Loucy (cell line): ENCODE measurements at regions not wholly inside any gene's neighbourhood (a gene's known extent, or its start where the extent isn't known, plus 50 kb on each side); places are given as distances from the start of the nearest gene placed in this dataset.

Source experiments
- H2AFZ ChIP-seq: fragments of 200-600 bp; sonication (generic); 2 replicates; pipeline ENCODE4 v1.6.0; 2016; ENCODE audit warnings: antibody characterized with exemption, mild to moderate bottlenecking, low read length, moderate library complexity
- H3F3A ChIP-seq: fragments of 200-600 bp; 2 replicates; pipeline ENCODE4 v1.6.0; 2016; ENCODE audit warnings: antibody characterized with exemption, low read depth, mild to moderate bottlenecking
- H3K27me3 ChIP-seq: fragments of 200-600 bp; sonication (generic); 2 replicates; pipeline ENCODE4 v1.6.1; 2014; ENCODE audit warnings: low read length, mild to moderate bottlenecking; ENCODE audit not compliant: insufficient read depth, poor library complexity, severe bottlenecking
- H3K36me3 ChIP-seq: fragments of 200-600 bp; sonication (generic); 2 replicates; pipeline ENCODE4 v1.6.1; 2016; ENCODE audit warnings: low read length; ENCODE audit not compliant: insufficient read depth
- H3K4me1 ChIP-seq: fragments of 200-600 bp; sonication (generic); 2 replicates; pipeline ENCODE4 v1.5.1; 2014; ENCODE audit warnings: low read length, mild to moderate bottlenecking; ENCODE audit not compliant: insufficient read depth, poor library complexity, severe bottlenecking
- H3K4me2 ChIP-seq: fragments of 200-600 bp; sonication (generic); 2 replicates; pipeline ENCODE4 v1.6.0; 2014; ENCODE audit warnings: antibody characterized with exemption, low read length, low read depth, mild to moderate bottlenecking; ENCODE audit not compliant: poor library complexity, severe bottlenecking
- H3K4me3 ChIP-seq: fragments of 200-600 bp; sonication (generic); 2 replicates; pipeline ENCODE4 v1.5.1; 2014; ENCODE audit warnings: low read length, mild to moderate bottlenecking, mixed read lengths; ENCODE audit not compliant: poor library complexity, severe bottlenecking
- H3K79me2 ChIP-seq: fragments of 200-600 bp; sonication (generic); 2 replicates; pipeline ENCODE4 v1.6.1; 2014; ENCODE audit warnings: low read length; ENCODE audit not compliant: insufficient read depth
- H3K9ac ChIP-seq: fragments of 200-600 bp; sonication (generic); 2 replicates; pipeline ENCODE4 v1.6.0; 2014; ENCODE audit warnings: mild to moderate bottlenecking, low read depth, low read length, moderate library complexity; ENCODE audit not compliant: poor library complexity, severe bottlenecking
- H3K9me2 ChIP-seq: fragments of 200-600 bp; sonication (generic); replicated peaks from 2 replicates; pipeline ENCODE4 v1.6.1; 2016; ENCODE audit warnings: low read depth, low read length, mixed read lengths
- H3K9me3 ChIP-seq: fragments of 200-600 bp; sonication (generic); 2 replicates; pipeline ENCODE4 v1.6.1; 2014; ENCODE audit warnings: mild to moderate bottlenecking, antibody characterized with exemption, low read length, low read depth; ENCODE audit not compliant: insufficient read depth
- H4K20me1 ChIP-seq: fragments of 200-600 bp; sonication (generic); 2 replicates; pipeline ENCODE4 v1.6.0; 2014; ENCODE audit warnings: antibody characterized with exemption, low read length, mild to moderate bottlenecking; ENCODE audit not compliant: insufficient read depth, poor library complexity, severe bottlenecking
- CTCF ChIP-seq: fragments of 200-600 bp; sonication (generic); conservative IDR thresholded peaks from 2 replicates; pipeline ENCODE4 v1.5.1; 2014; ENCODE audit warnings: mild to moderate bottlenecking, antibody characterized with exemption, low read length
- EZH2phosphoT487 ChIP-seq: fragments of 200-600 bp; IDR thresholded peaks from 2 replicates; pipeline ENCODE4 v1.6.1; 2018; ENCODE audit warnings: antibody characterized with exemption, mild to moderate bottlenecking, moderate library complexity, borderline replicate concordance

GRCh38 chr1:81635816-81636215, 164.9 kb upstream of the ADGRL2 start:
- peaks cover 3% of the 10 kb centered on the region; the same call in 1 of the 2 replicates for H3K9me3 ChIP-seq
- H3K9me2 ChIP-seq: no peaks in the 10 kb centered on the region
- no peak for TF ChIP-seq EZH2phosphoT487
- TF ChIP-seq CTCF: no peak
- no peaks in the 10 kb centered on the region for H3K79me2 ChIP-seq
- no peak overlapping the region for H3K4me3 ChIP-seq
- H3K9ac ChIP-seq: no peak overlapping the region
- no peak overlapping the region for H3K4me2 ChIP-seq
- no peaks in the 10 kb centered on the region for H3F3A ChIP-seq
- H2AFZ ChIP-seq: no peak overlapping the region
- no peaks in the 10 kb centered on the region for H3K36me3 ChIP-seq
- no peaks in the 10 kb centered on the region for H3K27me3 ChIP-seq
- H4K20me1 ChIP-seq: no peaks in the 10 kb centered on the region
- H3K4me1 ChIP-seq: no peaks in the 10 kb centered on the region

- no peaks in the 10 kb centered on the region for H3K27me3 ChIP-seq
- H3K4me1 ChIP-seq: no peaks in the 10 kb centered on the region
- no peaks in the 10 kb centered on the region for H3F3A ChIP-seq
- no peak overlapping the region for H3K4me3 ChIP-seq
- H2AFZ ChIP-seq: no peak overlapping the region
- H4K20me1 ChIP-seq: no peaks in the 10 kb centered on the region
- no peak overlapping the region for H3K4me2 ChIP-seq
- no peaks in the 10 kb centered on the region for H3K9me2 ChIP-seq
- TF ChIP-seq EZH2phosphoT487: no peak
- TF ChIP-seq CTCF: no peak
- H3K9ac ChIP-seq: no peak overlapping the region
- H3K36me3 ChIP-seq: no peaks in the 10 kb centered on the region
- H3K9me3 ChIP-seq: peaks cover 3% of the 10 kb centered on the region; the same call in 1 of the 2 replicates
- H3K79me2 ChIP-seq: no peaks in the 10 kb centered on the region
These were observed 166.4 kb upstream of the ADGRL2 start for GRCh38 chr1:81634294-81634693.

GRCh38 chr1:81619156-81619555, 181.6 kb upstream of the ADGRL2 start:
- Histone ChIP-seq H3K27me3 (no peaks in the 10 kb centered on the region), H3K36me3 (no peaks in the 10 kb centered on the region), H2AFZ (no peak overlapping the region), H3K9me2 (no peaks in the 10 kb centered on the region), H3K79me2 (no peaks in the 10 kb centered on the region), H3K4me1 (no peaks in the 10 kb centered on the region), H3K9ac (no peak overlapping the region), H3F3A (no peaks in the 10 kb centered on the region), H3K4me3 (no peak overlapping the region), H3K4me2 (no peak overlapping the region), H4K20me1 (no peaks in the 10 kb centered on the region), H3K9me3 (no peaks in the 10 kb centered on the region)
- no peak for TF ChIP-seq EZH2phosphoT487

- no peaks in the 10 kb centered on the region for H3F3A ChIP-seq
- no peak overlapping the region for H3K9ac ChIP-seq
- no peak for TF ChIP-seq CTCF
- no peak for TF ChIP-seq EZH2phosphoT487
- H3K4me2 ChIP-seq: no peak overlapping the region
- H3K27me3 ChIP-seq: no peaks in the 10 kb centered on the region
- no peaks in the 10 kb centered on the region for H3K79me2 ChIP-seq
- no peaks in the 10 kb centered on the region for H3K4me1 ChIP-seq
- no peak overlapping the region for H3K4me3 ChIP-seq
- no peaks in the 10 kb centered on the region for H3K36me3 ChIP-seq
- no peak overlapping the region for H2AFZ ChIP-seq
- no peaks in the 10 kb centered on the region for H4K20me1 ChIP-seq
- no peaks in the 10 kb centered on the region for H3K9me3 ChIP-seq
- no peaks in the 10 kb centered on the region for H3K9me2 ChIP-seq
These were observed 182.4 kb upstream of the ADGRL2 start for GRCh38 chr1:81618376-81618775.
